AG08395 (cell line): ENCODE measurements at regions not wholly inside any gene's neighbourhood (a gene's known extent, or its start where the extent isn't known, plus 50 kb on each side); places are given as distances from the start of the nearest gene placed in this dataset.

Experiments
- DNase-seq: peaks from one replicate; pipeline ENCODE4 v3.0.0; 2012; ENCODE audit warnings: mixed read lengths, low spot score

GRCh38 chr16:73569266-73569980 is 521.5 kb upstream of the ZFHX3 start:
- DNase-seq: no peak

GRCh38 chr16:73568769-73569168 is 520.8 kb upstream of the ZFHX3 start:
- DNase-seq: no peak

GRCh38 chr16:73565925-73566324 is 518.0 kb upstream of the ZFHX3 start:
- DNase-seq: no peak

DNA sequence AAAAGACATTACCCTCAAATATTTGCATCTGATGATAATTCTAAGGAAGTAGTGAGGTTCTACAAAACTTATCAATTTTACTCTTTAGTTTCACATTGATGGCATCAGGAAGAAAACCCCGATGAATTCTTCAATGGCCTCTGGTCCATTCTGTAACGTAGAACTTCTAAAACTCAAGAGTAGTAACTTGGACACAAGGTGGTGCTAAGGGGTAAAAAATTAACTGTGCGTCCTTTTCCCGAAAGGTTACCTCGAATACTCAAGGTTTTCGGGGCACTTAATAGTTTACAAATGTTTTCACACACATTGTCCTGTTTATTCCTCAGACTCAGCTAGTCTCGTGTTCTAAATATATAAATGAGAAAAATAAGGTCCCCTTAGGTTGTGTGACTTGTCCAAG is 517.3 kb upstream of the ZFHX3 start:
- no peak for DNase-seq

GRCh38 chr16:73563709-73564108 is 515.8 kb upstream of the ZFHX3 start:
- no peak for DNase-seq

DNA sequence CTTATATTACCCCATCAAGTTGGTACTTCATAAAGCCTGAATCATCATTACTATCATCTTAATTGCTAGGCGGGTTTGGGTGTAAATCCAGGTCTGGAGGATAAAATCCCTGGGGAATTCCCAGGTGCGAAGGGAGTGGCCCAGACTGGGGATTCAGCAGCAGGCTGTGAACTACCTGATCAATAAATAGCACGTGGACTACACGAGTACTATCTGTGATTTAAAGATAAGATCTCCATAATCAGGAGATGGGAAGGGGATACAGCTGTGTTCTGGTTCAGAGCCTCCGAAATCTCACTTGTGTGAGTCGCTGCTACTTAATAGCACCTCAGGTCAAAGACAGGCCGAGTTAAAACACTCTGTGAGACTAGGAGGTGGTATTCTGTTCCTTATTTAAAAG is 512.6 kb upstream of the ZFHX3 start:
- no peak for DNase-seq

DNA sequence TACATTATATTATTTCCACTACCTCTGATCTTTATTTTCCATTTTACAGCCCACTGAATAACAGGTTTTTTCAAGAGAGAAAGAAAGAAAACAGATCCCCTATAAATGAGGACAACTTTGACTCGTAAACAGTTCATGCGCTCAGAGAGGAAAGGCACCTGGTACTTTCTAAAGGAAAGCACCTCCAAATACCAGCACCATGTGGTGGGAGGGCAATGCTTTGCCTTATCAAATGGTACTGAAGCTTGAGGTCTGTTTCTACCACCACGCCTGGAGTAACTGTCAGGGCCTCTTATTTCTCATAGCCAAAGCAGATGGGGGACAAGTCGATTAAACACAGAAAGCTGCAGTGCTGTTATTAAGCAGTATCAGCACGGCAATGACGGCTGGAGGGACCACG is 510.3 kb upstream of the ZFHX3 start:
- no peak for DNase-seq

DNA sequence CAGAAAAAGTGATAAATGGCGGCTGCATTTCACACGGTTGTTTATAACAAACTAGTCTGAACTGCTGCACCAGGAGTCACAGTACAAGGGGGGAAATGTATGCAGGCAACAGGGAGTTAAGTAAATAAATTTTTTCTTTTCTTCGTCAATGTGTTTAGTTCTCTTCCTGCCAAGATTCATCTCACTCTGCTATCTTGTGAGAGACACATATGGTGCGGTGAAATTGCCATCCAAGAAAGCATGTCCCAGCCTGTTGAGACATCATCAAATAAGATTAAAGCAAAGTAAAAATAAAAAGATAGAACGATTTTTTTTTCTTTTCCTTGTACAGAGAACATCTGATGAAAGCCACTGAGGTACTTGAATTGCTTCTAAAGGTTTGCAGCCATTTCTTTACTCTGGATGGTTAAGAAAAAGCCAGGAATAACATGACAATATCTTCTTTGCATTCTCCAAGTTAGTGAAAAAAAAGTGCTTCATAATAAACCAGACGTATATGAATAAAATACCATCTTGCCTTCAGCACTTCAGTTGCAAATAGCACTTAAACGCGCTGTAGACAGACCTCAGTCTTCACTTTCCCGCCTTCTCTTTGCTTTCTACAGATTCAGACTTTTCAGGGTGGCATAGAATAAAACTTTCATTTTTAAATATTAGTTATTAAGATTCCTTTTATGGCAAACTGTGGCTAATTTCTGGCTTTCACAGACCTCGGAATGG is 506.2 kb upstream of the ZFHX3 start:
- no peak for DNase-seq

GRCh38 chr16:73549984-73550631 is 502.2 kb upstream of the ZFHX3 start:
- no peak for DNase-seq

GRCh38 chr16:73547552-73548403 is 499.9 kb upstream of the ZFHX3 start:
- no peak for DNase-seq

- DNase-seq: no peak
These were observed 498.5 kb upstream of the ZFHX3 start for GRCh38 chr16:73546341-73546845.

DNA sequence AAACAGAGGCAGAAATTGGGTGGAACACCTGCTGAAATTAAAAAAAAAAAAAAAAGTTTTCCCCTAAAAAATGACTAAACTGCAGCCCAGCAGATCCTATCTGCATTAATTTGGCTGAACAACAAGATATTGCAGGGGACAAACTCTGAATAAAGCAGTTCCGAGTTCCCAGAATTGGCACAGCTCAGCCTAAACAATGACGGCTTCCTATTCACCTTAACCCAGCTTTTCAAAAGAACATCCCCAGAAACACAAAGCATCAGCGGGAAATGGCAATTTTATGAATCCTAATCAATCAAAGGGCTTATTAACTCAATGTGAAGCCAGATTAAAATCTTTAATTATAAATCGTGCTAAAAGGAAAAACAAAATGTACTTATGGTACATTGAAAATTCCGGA is 497.8 kb upstream of the ZFHX3 start:
- DNase-seq: no peak

DNA sequence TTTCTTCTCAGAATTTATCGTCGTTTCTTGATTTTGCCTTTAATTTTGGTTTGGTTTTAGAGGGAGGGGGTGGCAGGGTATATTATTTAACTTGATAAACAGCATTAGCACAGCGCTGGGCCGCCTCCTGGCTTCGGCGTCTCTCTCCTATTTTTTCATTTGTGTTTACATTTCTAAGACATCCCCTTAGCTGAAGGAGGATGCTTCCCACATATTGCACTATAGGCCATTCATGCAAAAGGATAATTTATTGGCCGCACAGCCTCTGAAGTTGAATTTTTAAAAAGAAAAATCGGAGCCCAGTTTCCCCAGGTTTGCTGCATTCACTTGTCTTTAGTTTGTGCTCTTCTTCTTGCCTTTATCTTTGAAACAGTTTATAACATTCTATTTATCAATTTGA is 497.4 kb upstream of the ZFHX3 start:
- DNase-seq: no peak

GRCh38 chr16:73544826-73545225 is 496.9 kb upstream of the ZFHX3 start:
- no peak for DNase-seq

DNA sequence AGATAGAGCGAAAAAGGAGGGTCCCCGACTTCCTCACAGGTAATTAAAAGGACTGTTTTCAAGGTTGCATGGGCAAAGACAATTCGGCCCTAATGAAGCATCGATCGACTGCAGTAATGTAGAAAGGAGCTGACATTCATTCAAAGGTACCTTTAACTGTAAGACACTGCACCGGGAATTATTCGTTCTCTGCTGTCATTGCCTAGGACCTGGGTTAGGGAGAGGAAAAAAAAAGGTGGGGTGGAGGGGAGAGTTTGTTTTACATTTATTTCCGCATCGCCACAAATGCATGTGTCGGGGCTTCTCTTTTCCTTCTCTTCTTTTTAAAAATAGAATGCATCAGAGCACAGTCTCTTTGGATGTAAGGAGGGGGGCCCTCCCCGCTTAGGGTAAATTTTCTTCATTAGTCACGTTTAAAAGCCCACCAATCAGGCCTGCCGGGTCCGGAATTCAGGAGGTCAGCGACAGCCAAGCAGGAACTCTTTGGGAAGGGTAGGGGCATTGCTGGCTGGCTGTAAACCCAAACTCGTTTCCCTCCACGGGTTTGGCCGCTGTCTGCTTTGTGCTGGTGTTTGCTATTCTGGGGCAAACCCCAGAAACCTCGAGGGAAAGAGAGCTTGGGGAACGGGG is 496.2 kb upstream of the ZFHX3 start:
- no peak for DNase-seq

GRCh38 chr16:73543331-73543969 is 495.5 kb upstream of the ZFHX3 start:
- DNase-seq: no peak

- no peak for DNase-seq
These were observed 495.0 kb upstream of the ZFHX3 start for GRCh38 chr16:73542885-73543284.

DNA sequence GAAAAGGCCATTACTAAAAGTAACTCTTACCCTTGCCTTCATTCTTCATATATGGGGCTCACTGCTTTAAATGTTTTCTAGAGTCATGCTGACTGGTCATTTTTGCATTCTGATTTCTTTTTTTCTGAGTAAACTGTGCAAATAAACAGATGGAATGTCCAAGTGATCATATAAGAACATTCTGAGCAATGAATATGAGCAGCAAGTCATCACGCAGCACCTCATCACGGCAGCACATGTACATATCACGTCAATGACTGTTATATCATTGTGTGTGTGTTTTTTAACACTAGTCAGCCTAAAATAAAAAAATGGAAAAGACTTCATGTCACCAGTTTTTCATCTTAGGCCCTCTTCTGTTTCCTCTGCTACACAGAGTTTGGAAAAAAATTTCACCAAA is 490.0 kb upstream of the ZFHX3 start:
- no peak for DNase-seq

DNA sequence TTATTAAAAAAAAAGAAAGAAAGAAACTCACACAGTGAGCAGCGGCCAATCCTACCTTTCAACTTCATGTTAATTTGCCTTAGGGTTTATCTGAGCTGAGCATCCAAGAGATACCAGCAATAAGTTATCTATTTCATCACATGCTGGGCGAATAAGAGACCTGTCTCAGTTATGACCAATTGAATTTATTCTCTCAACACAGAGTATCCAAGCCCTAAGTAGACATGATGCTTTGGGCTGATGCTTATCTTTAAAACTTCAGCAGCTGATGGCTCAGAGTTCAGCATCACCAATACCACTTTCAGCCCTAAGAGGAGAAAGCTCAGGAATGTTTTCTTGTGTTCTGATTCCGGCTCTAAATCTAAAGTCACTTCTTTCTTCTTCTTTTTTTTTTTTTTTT is 489.0 kb upstream of the ZFHX3 start:
- DNase-seq: no peak

- DNase-seq: no peak
These were observed 483.1 kb upstream of the ZFHX3 start for GRCh38 chr16:73531021-73531420.

- DNase-seq: no peak
These were observed 482.6 kb upstream of the ZFHX3 start for GRCh38 chr16:73530529-73530928.
